K562 (cell line): ENCODE measurements at regions not wholly inside any gene's neighbourhood (a gene's known extent, or its start where the extent isn't known, plus 50 kb on each side); places are given as distances from the start of the nearest gene placed in this dataset.

ENCODE experiments used
- SRF ChIP-seq, 2 experiments: fragments of 250-450, 450-650 bp in 1 of 2; sonication (Bioruptor Pico) in 1 of 2; sonication (generic) in 1 of 2; formaldehyde crosslinking; IDR thresholded peaks; 2 replicates each; pipeline versions ENCODE4 v1.5.0 to v1.5.1; 2020 to 2022; ENCODE audit warnings: mild to moderate bottlenecking in 1 of 2, missing genetic modification reagents in 1 of 2
- ZZZ3 ChIP-seq: fragments of 450-650 bp; IDR thresholded peaks from 2 replicates; pipeline ENCODE4 v1.6.1; 2016; ENCODE audit warnings: antibody characterized with exemption, mild to moderate bottlenecking, moderate library complexity
- TF ChIP-seq, protein P1 (sequence below): sonication (generic); formaldehyde crosslinking; IDR thresholded peaks from 2 replicates; pipeline ENCODE4 v1.8.0; 2023; ENCODE audit warnings: missing genetic modification reagents, mild to moderate bottlenecking, borderline replicate concordance

DNA sequence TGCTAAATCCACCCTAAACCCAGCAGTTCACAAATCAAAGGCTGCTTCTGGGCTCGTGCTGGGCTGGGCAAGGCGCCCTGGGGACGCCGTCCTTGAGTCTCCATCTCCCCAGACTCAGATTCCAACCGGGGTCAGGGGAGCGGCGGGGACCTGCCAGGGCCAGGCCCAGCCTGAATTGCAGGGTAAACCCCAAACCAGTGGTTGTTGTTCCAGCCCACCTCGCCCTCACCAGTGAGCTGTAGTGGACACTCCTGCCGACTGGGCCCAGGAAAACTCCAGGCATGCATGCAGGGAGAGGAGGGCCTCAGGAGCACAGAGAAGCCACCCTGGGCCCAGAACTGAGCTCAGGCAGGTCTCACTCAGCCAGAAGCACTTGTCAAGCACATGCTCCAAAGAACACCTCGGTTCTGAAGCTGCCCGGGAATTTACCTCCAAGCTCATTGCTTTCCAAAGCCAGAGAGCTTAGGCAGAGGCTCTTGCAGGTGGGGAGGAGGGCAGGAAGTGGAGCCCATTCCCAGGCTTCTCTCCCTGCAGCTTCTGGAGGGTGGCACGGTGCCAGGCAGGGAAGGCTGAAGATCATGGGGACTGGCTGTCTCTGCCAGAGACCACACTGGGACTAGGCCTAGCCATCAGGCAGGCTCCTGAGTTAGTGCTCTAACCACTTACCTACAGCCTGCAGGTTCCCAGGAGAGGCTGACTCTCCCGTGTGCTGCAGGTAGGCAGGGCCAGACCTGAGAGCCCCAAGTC lies 437.0 kb downstream of the MATN1 start:
- TF ChIP-seq SRF (CRISPR knock-in tag; IDR thresholded peaks at IDR 0.05) = no peak
- TF ChIP-seq ZZZ3 = no peak
- TF ChIP-seq, protein P1, sequence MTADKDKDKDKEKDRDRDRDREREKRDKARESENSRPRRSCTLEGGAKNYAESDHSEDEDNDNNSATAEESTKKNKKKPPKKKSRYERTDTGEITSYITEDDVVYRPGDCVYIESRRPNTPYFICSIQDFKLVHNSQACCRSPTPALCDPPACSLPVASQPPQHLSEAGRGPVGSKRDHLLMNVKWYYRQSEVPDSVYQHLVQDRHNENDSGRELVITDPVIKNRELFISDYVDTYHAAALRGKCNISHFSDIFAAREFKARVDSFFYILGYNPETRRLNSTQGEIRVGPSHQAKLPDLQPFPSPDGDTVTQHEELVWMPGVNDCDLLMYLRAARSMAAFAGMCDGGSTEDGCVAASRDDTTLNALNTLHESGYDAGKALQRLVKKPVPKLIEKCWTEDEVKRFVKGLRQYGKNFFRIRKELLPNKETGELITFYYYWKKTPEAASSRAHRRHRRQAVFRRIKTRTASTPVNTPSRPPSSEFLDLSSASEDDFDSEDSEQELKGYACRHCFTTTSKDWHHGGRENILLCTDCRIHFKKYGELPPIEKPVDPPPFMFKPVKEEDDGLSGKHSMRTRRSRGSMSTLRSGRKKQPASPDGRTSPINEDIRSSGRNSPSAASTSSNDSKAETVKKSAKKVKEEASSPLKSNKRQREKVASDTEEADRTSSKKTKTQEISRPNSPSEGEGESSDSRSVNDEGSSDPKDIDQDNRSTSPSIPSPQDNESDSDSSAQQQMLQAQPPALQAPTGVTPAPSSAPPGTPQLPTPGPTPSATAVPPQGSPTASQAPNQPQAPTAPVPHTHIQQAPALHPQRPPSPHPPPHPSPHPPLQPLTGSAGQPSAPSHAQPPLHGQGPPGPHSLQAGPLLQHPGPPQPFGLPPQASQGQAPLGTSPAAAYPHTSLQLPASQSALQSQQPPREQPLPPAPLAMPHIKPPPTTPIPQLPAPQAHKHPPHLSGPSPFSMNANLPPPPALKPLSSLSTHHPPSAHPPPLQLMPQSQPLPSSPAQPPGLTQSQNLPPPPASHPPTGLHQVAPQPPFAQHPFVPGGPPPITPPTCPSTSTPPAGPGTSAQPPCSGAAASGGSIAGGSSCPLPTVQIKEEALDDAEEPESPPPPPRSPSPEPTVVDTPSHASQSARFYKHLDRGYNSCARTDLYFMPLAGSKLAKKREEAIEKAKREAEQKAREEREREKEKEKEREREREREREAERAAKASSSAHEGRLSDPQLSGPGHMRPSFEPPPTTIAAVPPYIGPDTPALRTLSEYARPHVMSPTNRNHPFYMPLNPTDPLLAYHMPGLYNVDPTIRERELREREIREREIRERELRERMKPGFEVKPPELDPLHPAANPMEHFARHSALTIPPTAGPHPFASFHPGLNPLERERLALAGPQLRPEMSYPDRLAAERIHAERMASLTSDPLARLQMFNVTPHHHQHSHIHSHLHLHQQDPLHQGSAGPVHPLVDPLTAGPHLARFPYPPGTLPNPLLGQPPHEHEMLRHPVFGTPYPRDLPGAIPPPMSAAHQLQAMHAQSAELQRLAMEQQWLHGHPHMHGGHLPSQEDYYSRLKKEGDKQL = no peak
